GM12875 (cell line): ENCODE measurements at regions not wholly inside any gene's neighbourhood (a gene's known extent, or its start where the extent isn't known, plus 50 kb on each side); places are given as distances from the start of the nearest gene placed in this dataset.

Source experiments
- H3K4me3 ChIP-seq: one replicate; pipeline ENCODE4 v1.5.1; 2011; ENCODE audit warnings: low read depth, low read length, control low read depth
- CTCF ChIP-seq: IDR thresholded peaks from 2 replicates; pipeline ENCODE4 v1.5.1; 2011; ENCODE audit warnings: low read depth, mild to moderate bottlenecking, control low read depth, inconsistent platforms, low read length, moderate library complexity, borderline replicate concordance; ENCODE audit not compliant: insufficient read depth

DNA sequence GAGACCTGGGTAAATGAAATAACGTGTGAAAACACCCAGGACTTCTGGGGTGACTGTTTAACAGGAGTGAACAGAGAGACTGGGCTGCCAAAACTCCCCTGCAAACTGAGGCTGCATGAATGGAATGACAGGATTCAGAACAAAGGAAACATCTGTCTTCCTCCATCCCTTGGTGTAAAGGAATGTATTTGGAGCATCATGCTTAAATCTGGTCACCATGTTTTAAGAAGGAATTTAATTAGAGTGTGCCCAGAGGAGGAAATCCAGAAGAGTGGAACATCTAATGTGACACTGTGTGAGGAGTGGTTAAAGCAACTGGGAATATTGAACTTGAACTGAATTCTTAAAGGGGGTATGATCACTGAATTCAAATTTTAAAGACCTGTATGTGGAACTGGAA, 437.2 kb downstream of the LIG4 start:
- no peak for TF ChIP-seq CTCF
- H3K4me3 ChIP-seq, result no peak overlapping the region

DNA sequence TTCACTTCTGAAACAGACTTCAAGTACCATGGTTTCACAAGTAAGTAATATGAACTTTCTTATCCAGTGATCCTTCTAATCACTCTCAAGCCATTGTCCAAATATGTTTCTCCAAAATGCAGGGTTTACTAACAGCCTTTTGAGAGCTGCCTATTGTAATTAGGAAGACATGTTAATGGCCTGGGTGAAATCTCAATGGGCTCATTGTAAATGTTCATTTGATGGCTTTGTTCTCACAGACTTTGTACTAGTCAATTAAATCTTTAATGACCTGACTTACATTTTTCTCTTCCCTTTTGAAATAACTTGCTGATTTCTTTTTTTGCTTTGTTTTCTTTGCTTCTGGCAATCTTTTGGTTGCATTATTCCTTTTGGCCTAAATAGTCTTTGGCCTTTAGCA, 444.8 kb downstream of the LIG4 start:
- TF ChIP-seq CTCF, result no peak
- H3K4me3 ChIP-seq, result no peak overlapping the region

- no peak for TF ChIP-seq CTCF
- H3K4me3 ChIP-seq, result no peak overlapping the region
These were observed 448.2 kb downstream of the LIG4 start for GRCh38 chr13:107767119-107767518.

- TF ChIP-seq CTCF, result no peak
- no peak overlapping the region for H3K4me3 ChIP-seq
These were observed 449.5 kb downstream of the LIG4 start for GRCh38 chr13:107765724-107766401.

DNA sequence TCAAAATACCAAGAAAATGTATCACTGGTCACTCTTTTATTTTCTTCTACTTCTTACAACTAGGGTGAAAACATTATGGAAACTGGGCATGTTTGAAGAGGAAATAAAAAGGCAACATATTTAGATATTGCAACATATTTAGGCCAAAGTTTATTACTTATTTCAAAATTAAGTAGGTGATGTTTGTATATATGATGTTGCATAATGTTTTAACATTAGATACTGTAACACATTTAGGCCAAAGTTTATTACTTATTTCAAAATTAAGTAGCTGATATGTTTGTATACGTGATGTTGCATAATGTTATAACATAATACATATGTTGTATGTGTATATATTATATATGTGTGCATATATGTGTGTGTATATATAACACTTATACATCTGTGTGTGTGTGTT, 451.3 kb downstream of the LIG4 start:
- no peak for TF ChIP-seq CTCF
- no peak overlapping the region for H3K4me3 ChIP-seq

GRCh38 chr13:107753748-107754147, 461.6 kb downstream of the LIG4 start:
- no peak overlapping the region for H3K4me3 ChIP-seq
- TF ChIP-seq CTCF, result no peak

GRCh38 chr13:107753291-107753690, 462.0 kb downstream of the LIG4 start:
- TF ChIP-seq CTCF, result no peak
- no peak overlapping the region for H3K4me3 ChIP-seq
